PFSK-1 (cell line): ENCODE measurements at regions not wholly inside any gene's neighbourhood (a gene's known extent, or its start where the extent isn't known, plus 50 kb on each side); places are given as distances from the start of the nearest gene placed in this dataset.

Experiments used
- FOXP2 ChIP-seq: optimal IDR thresholded peaks from 2 replicates; pipeline ENCODE3; 2011; ENCODE audit warnings: borderline replicate concordance, control low read depth, inconsistent platforms; ENCODE audit not compliant: insufficient read depth; ENCODE audit errors: extremely low read length, extremely low read depth
- POLR2AphosphoS5 ChIP-seq: IDR thresholded peaks from 2 replicates; pipeline ENCODE4 v1.6.1; 2012; ENCODE audit warnings: low read depth, mild to moderate bottlenecking, control low read depth, low read length, moderate library complexity
- REST ChIP-seq, 2 experiments: IDR thresholded peaks; 2 replicates each; pipeline versions ENCODE4 v1.6.1 to v1.8.0; 2011 to 2012; ENCODE audit warnings: low read depth in 2 of 2, low read length in 2 of 2, control low read depth in 1 of 2, inconsistent platforms in 1 of 2, mild to moderate bottlenecking in 1 of 2, moderate library complexity in 1 of 2; ENCODE audit not compliant: insufficient read depth in 1 of 2
- SIN3A ChIP-seq: IDR thresholded peaks from 2 replicates; pipeline ENCODE4 v1.6.1; 2012; ENCODE audit warnings: mild to moderate bottlenecking, low read length, moderate library complexity, borderline replicate concordance; ENCODE audit not compliant: insufficient read depth
- TAF1 ChIP-seq: IDR thresholded peaks from 2 replicates; pipeline ENCODE4 v1.6.1; 2012; ENCODE audit warnings: low read length, control low read depth, borderline replicate concordance; ENCODE audit not compliant: insufficient read depth

GRCh38 chr1:219541946-219542345, 71.0 kb downstream of the ZC3H11B start:
- TF ChIP-seq POLR2AphosphoS5: no peak
- TF ChIP-seq TAF1: no peak
- no peak for TF ChIP-seq SIN3A
- TF ChIP-seq REST (IDR thresholded peaks at IDR 0.05; ENCODE audit: insufficient read depth in 1 of 2, low read depth in 2 of 2, low read length in 2 of 2): no peak
- TF ChIP-seq FOXP2: no peak
